K562 (cell line): ENCODE measurements at regions not wholly inside any gene's neighbourhood (a gene's known extent, or its start where the extent isn't known, plus 50 kb on each side); places are given as distances from the start of the nearest gene placed in this dataset.
A peak's percentile ranks its signal among the peaks of the same experiment; 100 is the strongest.

Source experiments
- ATAC-seq: fragments of 200-7000 bp; cut with Tn5 transposase; 3 replicates; pipeline ENCODE4 v1.9.1; 2020; ENCODE audit warnings: moderate library complexity
- BruUV-seq: library from RNA; stranded (reverse); fragments of 400-500 nt; replicated peaks from 2 replicates; lab custom pipeline; 2021; lab: Mats Ljungman, UMichigan
- CTCF ChIA-PET: fragments of 300-600 bp; formaldehyde crosslinking; extraction: SDS; loops from one replicate; lab custom pipeline; 2021; ENCODE audit warnings: low intra/inter-chr PET ratio; lab: Yijun Ruan, JAX
- POLR2A ChIA-PET: fragments of 300-600, 350-650 bp; sonication (Branson Sonifier 250); formaldehyde crosslinking; extraction: SDS; loops from one replicate; lab custom pipeline; 2021; ENCODE audit warnings: antibody characterized with exemption, inconsistent platforms; lab: Yijun Ruan, JAX
- DNase-seq, 4 experiments: peaks; one replicate each; pipeline versions ENCODE4 v3.0.0 to v3.0.0-alpha.2; 2011 to 2018; ENCODE audit warnings: low spot score in 3 of 4, mixed read lengths in 3 of 4; ENCODE audit errors: extremely low read depth in 1 of 4
- FAIRE-seq: peaks from 2 replicates; lab custom pipeline; 2011; peaks lifted over from hg19 to GRCh38; lab: Jason Lieb, UNC
- H2AFZ ChIP-seq: 2 replicates; pipeline ENCODE4 v1.6.0; 2011; ENCODE audit warnings: low read depth, low read length, control low read depth, inconsistent platforms
- H3K27ac ChIP-seq: fragments of 200-600 bp; 3 replicates; pipeline ENCODE4 v1.8.0; 2011; ENCODE audit warnings: low read depth, mild to moderate bottlenecking, control low read depth, inconsistent platforms, low read length, moderate library complexity, mixed read lengths; ENCODE audit errors: extremely low read depth
- H3K27me3 ChIP-seq, 2 experiments: fragments of 300-600 bp in 1 of 2; 2 replicates in 1 of 2; 3 replicates in 1 of 2; pipeline versions ENCODE4 v1.6.0 to v1.8.0; 2011; ENCODE audit warnings: inconsistent platforms in 2 of 2, low read length in 2 of 2, mild to moderate bottlenecking in 1 of 2, mixed read lengths in 1 of 2, moderate library complexity in 1 of 2; ENCODE audit not compliant: control insufficient read depth in 2 of 2, insufficient read depth in 2 of 2
- H3K36me3 ChIP-seq: fragments of 300-600 bp; 3 replicates; pipeline ENCODE4 v1.8.0; 2011; ENCODE audit warnings: mild to moderate bottlenecking, low read length, inconsistent platforms; ENCODE audit not compliant: control insufficient read depth, insufficient read depth
- H3K4me1 ChIP-seq, 2 experiments: fragments of 200-600 bp in 1 of 2; replicated peaks in 1 of 2; 2 replicates in 1 of 2; 3 replicates in 1 of 2; pipeline versions ENCODE4 v1.5.1 to v1.8.0; 2011; ENCODE audit warnings: inconsistent platforms in 2 of 2, low read length in 2 of 2, mild to moderate bottlenecking in 1 of 2, mixed read lengths in 1 of 2, moderate library complexity in 1 of 2; ENCODE audit not compliant: control insufficient read depth in 2 of 2, insufficient read depth in 2 of 2
- H3K4me2 ChIP-seq: 2 replicates; pipeline ENCODE4 v1.6.1; 2011; ENCODE audit warnings: low read length, control low read depth, inconsistent platforms, mixed read lengths; ENCODE audit not compliant: insufficient read depth
- H3K4me3 ChIP-seq: fragments of 200-600 bp; sonication (generic), shearing (Covaris generic); 2 replicates; pipeline ENCODE4 v1.5.1; 2016; ENCODE audit warnings: control low read depth, inconsistent platforms
- H3K79me2 ChIP-seq: fragments of 200-600 bp; 3 replicates; pipeline ENCODE4 v1.8.0; 2011; ENCODE audit warnings: low read length, inconsistent platforms; ENCODE audit not compliant: control insufficient read depth, insufficient read depth
- H3K9ac ChIP-seq, 2 experiments: 2 replicates each; pipeline versions ENCODE4 v1.6.0 to v1.6.1; 2011; ENCODE audit warnings: low read depth in 2 of 2, low read length in 2 of 2, control low read depth in 1 of 2, inconsistent platforms in 1 of 2, mild to moderate bottlenecking in 1 of 2, mixed read lengths in 1 of 2; ENCODE audit not compliant: insufficient read depth in 1 of 2
- H3K9me1 ChIP-seq: one replicate; pipeline ENCODE4 v1.6.0; 2011; ENCODE audit warnings: inconsistent platforms, mild to moderate bottlenecking, low read length, moderate library complexity; ENCODE audit not compliant: control insufficient read depth, insufficient read depth
- H3K9me3 ChIP-seq: replicated peaks from 2 replicates; pipeline ENCODE4 v1.5.1; 2011; ENCODE audit warnings: low read depth, low read length, inconsistent platforms; ENCODE audit not compliant: control insufficient read depth, insufficient read depth
- H4K20me1 ChIP-seq: replicated peaks from 2 replicates; pipeline ENCODE4 v1.6.1; 2011; ENCODE audit warnings: low read length, inconsistent platforms, mixed read lengths; ENCODE audit not compliant: control insufficient read depth, insufficient read depth
- FOXK2 ChIP-seq, 2 experiments: fragments of 450-650 bp; IDR thresholded peaks in 1 of 2; conservative IDR thresholded peaks in 1 of 2; 2 replicates each; pipeline ENCODE4 v1.6.1; 2016; ENCODE audit warnings: low read depth in 2 of 2, mild to moderate bottlenecking in 1 of 2
- MEF2A ChIP-seq: IDR thresholded peaks from 2 replicates; pipeline ENCODE4 v1.6.1; 2011; ENCODE audit warnings: low read depth, mild to moderate bottlenecking, low read length, moderate library complexity; ENCODE audit not compliant: control insufficient read depth
- RBM25 ChIP-seq: fragments of 200-400 bp; formaldehyde crosslinking; IDR thresholded peaks from 2 replicates; pipeline ENCODE4 v1.6.1; 2018; ENCODE audit warnings: low read length, low read depth, moderate library complexity; ENCODE audit not compliant: severe bottlenecking
- ZNF146 ChIP-seq: IDR thresholded peaks from one replicate; pipeline ENCODE4 v1.6.1; 2018; ENCODE audit warnings: missing compliant biosample characterization; ENCODE audit not compliant: unreplicated experiment
- ZNF766 ChIP-seq: fragments of 200-800 bp; sonication (Bioruptor generic); conservative IDR thresholded peaks from 2 replicates; pipeline ENCODE4 v1.6.1; 2016; ENCODE audit warnings: missing genetic modification characterization, missing compliant biosample characterization
- WGBS: fragments of 100-300 bp; shearing (Covaris generic); methylation state at CpG from one replicate; pipeline ENCODE4 v1.1.6; 2016; ENCODE audit warnings: low coverage, mixed read lengths; ENCODE audit not compliant: insufficient coverage; ENCODE audit errors: missing lambda C conversion rate; 5-methylcytosine and 5-hydroxymethylcytosine counted together
- in situ Hi-C: fragments of 300-500 bp; cut with MboI; formaldehyde crosslinking; loops from 4 replicates; pipeline ENCODE4 v1.15.0; 2018; ENCODE audit warnings: inconsistent platforms, mixed read lengths
- intact Hi-C: fragments of 100-400 bp; cut with micrococcal nuclease; formaldehyde crosslinking; loops from 2 replicates; pipeline ENCODE4 v1.14.2; 2022

DNA sequence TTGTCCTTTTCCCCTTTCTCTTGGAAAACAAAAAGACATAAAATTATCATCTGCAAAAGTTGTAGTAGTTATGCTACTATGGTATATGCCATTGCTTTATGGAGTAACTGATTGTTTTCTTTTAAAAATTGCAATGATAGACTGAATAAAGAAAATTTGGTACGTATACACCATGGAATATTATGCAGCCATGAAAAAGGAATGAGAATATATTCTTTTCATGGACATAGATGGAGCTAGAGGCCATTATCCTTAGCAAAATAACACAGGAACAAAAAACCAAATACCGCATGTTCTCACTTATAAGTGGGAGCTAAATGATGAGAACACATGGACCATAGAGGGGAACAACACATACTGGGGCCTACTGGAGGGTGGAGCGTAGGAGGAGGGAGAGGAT lies 538.8 kb downstream of the PLXDC2 start:
- H3K4me1 ChIP-seq: no peaks in the 10 kb centered on the region
- no peak overlapping the region for H3K4me3 ChIP-seq
- H3K79me2 ChIP-seq: no peaks in the 10 kb centered on the region
- no peak overlapping the region for H3K9ac ChIP-seq
- in situ Hi-C loops: no loop called here
- no TSS peak for BruUV-seq
- H4K20me1 ChIP-seq: no peaks in the 10 kb centered on the region
- ChIA-PET POLR2A (no interaction called here), CTCF (no interaction called here)
- FAIRE-seq (no peak), ATAC-seq (no peak), DNase-seq (no peak)
- no peaks in the 10 kb centered on the region for H3K36me3 ChIP-seq
- H3K27ac ChIP-seq: no peak overlapping the region
- no peaks in the 10 kb centered on the region for H3K9me1 ChIP-seq
- TF ChIP-seq RBM25 (peak; percentile 63), ZNF146 (CRISPR knock-in tag) (peak; percentile 82), ZNF766 (CRISPR knock-in tag) (no peak)
- no peak overlapping the region for H3K4me2 ChIP-seq
- WGBS: 2% methylated on average over 3 of the region's 3 CpGs
- H2AFZ ChIP-seq: no peak overlapping the region
- intact Hi-C loops: no loop called here
- H3K9me3 ChIP-seq: no peaks in the 10 kb centered on the region
- no peaks in the 10 kb centered on the region for H3K27me3 ChIP-seq

- in situ Hi-C loops: no loop called here
- CTCF ChIA-PET: no interaction called here
- H3K4me3 ChIP-seq: no peak overlapping the region
- no peaks in the 10 kb centered on the region for H3K4me1 ChIP-seq
- BruUV-seq: no TSS peak
- no peaks in the 10 kb centered on the region for H3K9me1 ChIP-seq
- TF ChIP-seq MEF2A (no peak), FOXK2 (conservative IDR thresholded peaks at IDR 0.05 in 1 of 2, IDR thresholded peaks at IDR 0.05 in 1 of 2; ENCODE audit: low read depth in 2 of 2) (no peak)
- no peaks in the 10 kb centered on the region for H3K36me3 ChIP-seq
- no peak for ATAC-seq
- no peak overlapping the region for H3K27ac ChIP-seq
- H3K9me3 ChIP-seq: no peaks in the 10 kb centered on the region
- no peaks in the 10 kb centered on the region for H3K79me2 ChIP-seq
- WGBS: 0% methylated on average over 1 of the region's 1 CpG
- intact Hi-C loops: no loop called here
- POLR2A ChIA-PET: no interaction called here
- H3K27me3 ChIP-seq: no peaks in the 10 kb centered on the region
- FAIRE-seq: no peak
- no peak for DNase-seq
- no peaks in the 10 kb centered on the region for H4K20me1 ChIP-seq
- H3K4me2 ChIP-seq: no peak overlapping the region
- H2AFZ ChIP-seq: no peak overlapping the region
- H3K9ac ChIP-seq: no peak overlapping the region
Measured at GRCh38 chr10:20354166-20354565, 537.9 kb downstream of the PLXDC2 start.
